Astrocyte (in vitro differentiated cells and primary cell): ENCODE measurements at regions not wholly inside any gene's neighbourhood (a gene's known extent, or its start where the extent isn't known, plus 50 kb on each side); places are given as distances from the start of the nearest gene placed in this dataset.

ENCODE experiments used
- DNase-seq: peaks from one replicate; pipeline ENCODE4 v3.0.0-alpha.2; 2010; ENCODE audit warnings: low read depth
- FAIRE-seq: peaks from 2 replicates; lab custom pipeline; 2011; peaks lifted over from hg19 to GRCh38; lab: Jason Lieb, UNC
- H2AFZ ChIP-seq: 2 replicates; pipeline ENCODE4 v1.6.0; 2012; ENCODE audit warnings: low read depth, low read length, inconsistent platforms
- H3K27ac ChIP-seq: 2 replicates; pipeline ENCODE4 v1.5.1; 2011; ENCODE audit warnings: low read depth, low read length, inconsistent platforms
- H3K27me3 ChIP-seq: 2 replicates; pipeline ENCODE4 v1.6.0; 2011; ENCODE audit warnings: low read length, inconsistent platforms; ENCODE audit not compliant: insufficient read depth
- H3K36me3 ChIP-seq: 2 replicates; pipeline ENCODE4 v1.5.1; 2011; ENCODE audit warnings: low read length, inconsistent platforms; ENCODE audit not compliant: insufficient read depth
- H3K4me1 ChIP-seq: 2 replicates; pipeline ENCODE4 v1.5.1; 2011; ENCODE audit warnings: low read length, inconsistent platforms; ENCODE audit not compliant: insufficient read depth
- H3K4me2 ChIP-seq: 2 replicates; pipeline ENCODE4 v1.6.0; 2012; ENCODE audit warnings: low read length, inconsistent platforms
- H3K4me3 ChIP-seq: 2 replicates; pipeline ENCODE4 v1.5.1; 2011; ENCODE audit warnings: low read depth, mild to moderate bottlenecking, low read length, inconsistent platforms; ENCODE audit not compliant: insufficient read depth
- H3K79me2 ChIP-seq: 2 replicates; pipeline ENCODE4 v1.6.0; 2012; ENCODE audit warnings: mild to moderate bottlenecking, low read length, inconsistent platforms; ENCODE audit not compliant: insufficient read depth
- H3K9ac ChIP-seq: 2 replicates; pipeline ENCODE4 v1.6.0; 2012; ENCODE audit warnings: mild to moderate bottlenecking, low read length, inconsistent platforms
- H3K9me3 ChIP-seq: 2 replicates; pipeline ENCODE4 v1.5.1; 2012; ENCODE audit warnings: low read depth, mild to moderate bottlenecking, low read length, inconsistent platforms; ENCODE audit not compliant: insufficient read depth
- H4K20me1 ChIP-seq: 2 replicates; pipeline ENCODE4 v1.6.0; 2012; ENCODE audit warnings: low read length, inconsistent platforms; ENCODE audit not compliant: insufficient read depth
- H3K27ac Mint-ChIP-seq: one replicate; pipeline ENCODE4 v1.8.0; 2021; ENCODE audit warnings: mild to moderate bottlenecking, mixed read lengths; ENCODE audit not compliant: unreplicated experiment
- H3K27me3 Mint-ChIP-seq: one replicate; pipeline ENCODE4 v1.8.0; 2021; ENCODE audit warnings: low read depth, mixed read lengths; ENCODE audit not compliant: unreplicated experiment
- H3K36me3 Mint-ChIP-seq: one replicate; pipeline ENCODE4 v1.8.0; 2021; ENCODE audit warnings: low read depth, mixed read lengths; ENCODE audit not compliant: unreplicated experiment
- H3K4me1 Mint-ChIP-seq: one replicate; pipeline ENCODE4 v1.8.0; 2021; ENCODE audit warnings: low read depth, mixed read lengths; ENCODE audit not compliant: unreplicated experiment
- H3K4me3 Mint-ChIP-seq: one replicate; pipeline ENCODE4 v1.8.0; 2021; ENCODE audit warnings: mild to moderate bottlenecking, moderate library complexity, mixed read lengths; ENCODE audit not compliant: unreplicated experiment
- H3K9me3 Mint-ChIP-seq: one replicate; pipeline ENCODE4 v1.8.0; 2021; ENCODE audit warnings: mild to moderate bottlenecking, mixed read lengths; ENCODE audit not compliant: unreplicated experiment
- CTCF ChIP-seq: IDR thresholded peaks from 2 replicates; pipeline ENCODE4 v1.5.1; 2011; ENCODE audit warnings: low read depth, mild to moderate bottlenecking, inconsistent platforms, low read length, moderate library complexity; ENCODE audit not compliant: insufficient read depth
- EZH2 ChIP-seq: IDR thresholded peaks from 2 replicates; pipeline ENCODE4 v1.6.1; 2012; ENCODE audit warnings: mild to moderate bottlenecking, low read length, inconsistent platforms; ENCODE audit not compliant: insufficient read depth

DNA sequence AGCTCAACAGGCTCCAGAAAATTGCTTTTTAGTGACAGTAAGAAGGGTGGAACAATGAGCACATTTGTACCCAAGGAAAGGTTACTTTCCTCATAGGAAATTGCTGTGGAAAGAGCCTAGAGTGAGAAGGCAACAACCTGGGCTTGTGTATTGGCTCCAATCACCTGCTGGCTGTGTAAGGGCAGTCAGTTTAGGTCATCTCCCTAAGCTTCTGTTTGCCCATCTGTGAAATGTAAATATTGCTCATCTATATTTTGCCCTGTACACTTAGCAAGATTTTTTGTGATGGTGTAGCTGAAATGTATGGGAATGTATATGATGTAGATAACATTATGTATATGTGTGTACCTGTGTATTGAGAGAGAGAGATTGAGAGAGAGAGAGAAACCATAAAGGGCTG, 225.2 kb upstream of the MPHOSPH6 start:
- Histone ChIP-seq H3K9me3 (no peaks in the 10 kb centered on the region), H3K79me2 (no peaks in the 10 kb centered on the region), H4K20me1 (no peaks in the 10 kb centered on the region), H3K4me2 (no peak overlapping the region), H3K27me3 (peaks cover 10% of the 10 kb centered on the region), H3K27ac (no peak overlapping the region), H3K4me1 (no peaks in the 10 kb centered on the region), H3K4me3 (no peak overlapping the region), H2AFZ (no peak overlapping the region), H3K9ac (no peak overlapping the region), H3K36me3 (no peaks in the 10 kb centered on the region)
- no peaks in the 10 kb centered on the region for H3K36me3 Mint-ChIP-seq
- no peak overlapping the region for H3K4me3 Mint-ChIP-seq
- H3K9me3 Mint-ChIP-seq: no peaks in the 10 kb centered on the region
- H3K27ac Mint-ChIP-seq: no peak overlapping the region
- DNase-seq: no peak
- TF ChIP-seq CTCF (no peak), EZH2 (no peak)
- FAIRE-seq: no peak
- peaks cover 19% of the 10 kb centered on the region for H3K27me3 Mint-ChIP-seq
- no peaks in the 10 kb centered on the region for H3K4me1 Mint-ChIP-seq

GRCh38 chr16:82391690-82392089, 221.7 kb upstream of the MPHOSPH6 start:
- H3K9ac ChIP-seq: no peak overlapping the region
- FAIRE-seq (no peak), DNase-seq (no peak)
- H3K4me1 ChIP-seq: no peaks in the 10 kb centered on the region
- TF ChIP-seq CTCF (no peak), EZH2 (no peak)
- no peak overlapping the region for H2AFZ ChIP-seq
- H4K20me1 ChIP-seq: no peaks in the 10 kb centered on the region
- H3K4me2 ChIP-seq: no peak overlapping the region
- no peaks in the 10 kb centered on the region for H3K9me3 Mint-ChIP-seq
- H3K27ac Mint-ChIP-seq: no peak overlapping the region
- H3K27me3 ChIP-seq: peaks cover 4% of the 10 kb centered on the region
- no peaks in the 10 kb centered on the region for H3K4me1 Mint-ChIP-seq
- H3K27me3 Mint-ChIP-seq: peaks cover 32% of the 10 kb centered on the region
- H3K4me3 Mint-ChIP-seq: no peak overlapping the region
- no peaks in the 10 kb centered on the region for H3K9me3 ChIP-seq
- H3K36me3 ChIP-seq: no peaks in the 10 kb centered on the region
- no peaks in the 10 kb centered on the region for H3K36me3 Mint-ChIP-seq
- no peak overlapping the region for H3K27ac ChIP-seq
- no peak overlapping the region for H3K4me3 ChIP-seq
- H3K79me2 ChIP-seq: no peaks in the 10 kb centered on the region

DNA sequence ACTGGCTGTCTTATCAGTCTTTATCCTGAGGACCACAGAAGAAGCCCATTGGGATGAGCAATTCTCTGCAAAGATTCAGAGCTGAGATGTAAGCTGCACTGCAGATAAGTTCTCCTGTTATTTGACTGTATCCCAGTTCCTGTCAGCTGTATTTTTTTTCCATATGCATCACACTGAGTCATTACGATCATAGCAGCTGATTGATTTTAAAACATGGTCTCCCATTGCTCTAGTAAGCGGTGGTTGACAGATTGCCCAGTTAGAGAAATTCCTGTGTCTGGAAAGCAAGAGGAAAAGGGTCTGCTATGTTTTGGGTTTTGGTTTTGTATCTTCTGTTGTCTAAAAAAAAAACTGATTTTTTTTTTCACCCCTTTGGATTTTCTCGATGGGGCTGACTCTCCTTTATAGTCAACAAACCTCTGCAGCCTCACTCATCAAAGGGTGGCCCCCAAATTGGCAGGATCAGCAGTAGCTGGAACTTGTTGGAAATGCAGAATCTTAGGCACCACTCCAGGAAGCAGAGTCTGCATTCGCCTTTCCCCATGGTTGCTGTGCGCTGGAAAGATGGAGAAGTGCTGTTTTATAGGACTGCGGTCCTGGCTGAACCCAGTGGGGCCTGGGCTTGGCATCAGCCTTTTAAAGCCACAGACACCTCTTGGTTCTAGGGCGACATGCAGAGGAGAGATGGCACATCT, 220.1 kb upstream of the MPHOSPH6 start:
- TF ChIP-seq CTCF (no peak), EZH2 (no peak)
- no peaks in the 10 kb centered on the region for H3K4me1 ChIP-seq
- no peak overlapping the region for H3K27ac Mint-ChIP-seq
- no peak overlapping the region for H3K9ac ChIP-seq
- no peaks in the 10 kb centered on the region for H3K36me3 Mint-ChIP-seq
- DNase-seq (no peak), FAIRE-seq (no peak)
- H3K79me2 ChIP-seq: no peaks in the 10 kb centered on the region
- no peaks in the 10 kb centered on the region for H3K4me1 Mint-ChIP-seq
- peaks cover 4% of the 10 kb centered on the region for H3K27me3 ChIP-seq
- H3K36me3 ChIP-seq: no peaks in the 10 kb centered on the region
- H2AFZ ChIP-seq: no peak overlapping the region
- H3K27ac ChIP-seq: no peak overlapping the region
- H3K4me2 ChIP-seq: no peak overlapping the region
- no peaks in the 10 kb centered on the region for H4K20me1 ChIP-seq
- H3K4me3 ChIP-seq: no peak overlapping the region
- no peaks in the 10 kb centered on the region for H3K9me3 ChIP-seq
- peaks cover 38% of the 10 kb centered on the region for H3K27me3 Mint-ChIP-seq
- no peak overlapping the region for H3K4me3 Mint-ChIP-seq
- no peaks in the 10 kb centered on the region for H3K9me3 Mint-ChIP-seq
